GM23338 (cell line): ENCODE measurements at regions not wholly inside any gene's neighbourhood (a gene's known extent, or its start where the extent isn't known, plus 50 kb on each side); places are given as distances from the start of the nearest gene placed in this dataset.

Experiments used
- ATAC-seq: fragments of 200-7000 bp; cut with Tn5 transposase; 3 replicates; pipeline ENCODE4 v1.9.1; 2020
- DNase-seq: peaks from one replicate; pipeline ENCODE4 v3.0.0-alpha.2; 2015; ENCODE audit warnings: low spot score
- H2AFZ ChIP-seq: fragments of 200-600 bp; sonication (generic); 2 replicates; pipeline ENCODE4 v1.8.0; 2016; ENCODE audit warnings: antibody characterized with exemption, mild to moderate bottlenecking, moderate library complexity
- H3F3A ChIP-seq: fragments of 200-600 bp; sonication (generic); replicated peaks from 2 replicates; pipeline ENCODE4 v1.8.0; 2017; ENCODE audit warnings: antibody characterized with exemption, mixed run types, low read depth
- H3K27ac ChIP-seq: fragments of 200-600 bp; sonication (generic); 2 replicates; pipeline ENCODE4 v1.6.1; 2016; ENCODE audit warnings: low read depth
- H3K27me3 ChIP-seq: fragments of 200-600 bp; sonication (generic); 2 replicates; pipeline ENCODE4 v1.8.0; 2016; ENCODE audit warnings: mild to moderate bottlenecking, mixed run types, moderate library complexity; ENCODE audit not compliant: insufficient read depth
- H3K36me3 ChIP-seq: fragments of 200-600 bp; sonication (generic); 2 replicates; pipeline ENCODE4 v1.8.0; 2016; ENCODE audit warnings: mild to moderate bottlenecking; ENCODE audit not compliant: insufficient read depth
- H3K4me1 ChIP-seq: fragments of 200-600 bp; sonication (generic); 2 replicates; pipeline ENCODE4 v1.8.0; 2016; ENCODE audit warnings: mild to moderate bottlenecking, moderate library complexity; ENCODE audit not compliant: insufficient read depth
- H3K4me2 ChIP-seq: fragments of 200-600 bp; sonication (generic); 2 replicates; pipeline ENCODE4 v1.7.1; 2017; ENCODE audit warnings: mixed run types
- H3K4me3 ChIP-seq: fragments of 200-600 bp; sonication (generic); 2 replicates; pipeline ENCODE4 v1.6.1; 2016; ENCODE audit warnings: mixed run types
- H3K79me2 ChIP-seq: fragments of 200-600 bp; sonication (generic); replicated peaks from 2 replicates; pipeline ENCODE4 v1.8.0; 2017; ENCODE audit warnings: mild to moderate bottlenecking; ENCODE audit not compliant: insufficient read depth
- H3K9me2 ChIP-seq: fragments of 200-600 bp; sonication (generic); 2 replicates; pipeline ENCODE4 v1.8.0; 2017; ENCODE audit not compliant: insufficient read depth
- H4K20me1 ChIP-seq: fragments of 200-600 bp; sonication (generic); replicated peaks from 2 replicates; pipeline ENCODE4 v1.8.0; 2017; ENCODE audit warnings: mild to moderate bottlenecking; ENCODE audit not compliant: insufficient read depth
- H3K27ac Mint-ChIP-seq: 2 replicates; pipeline ENCODE4 v1.8.0; 2020; ENCODE audit warnings: inconsistent platforms, mild to moderate bottlenecking, moderate library complexity, mixed read lengths
- H3K27me3 Mint-ChIP-seq: 3 replicates; pipeline ENCODE4 v1.8.0; 2022; ENCODE audit warnings: low read depth, mild to moderate bottlenecking, moderate library complexity, mixed read lengths, inconsistent platforms; ENCODE audit not compliant: insufficient read depth, poor library complexity
- H3K36me3 Mint-ChIP-seq: 3 replicates; pipeline ENCODE4 v1.8.0; 2021; ENCODE audit warnings: low read depth, mild to moderate bottlenecking, inconsistent platforms, moderate library complexity, mixed read lengths
- H3K4me1 Mint-ChIP-seq: 3 replicates; pipeline ENCODE4 v1.8.0; 2020; ENCODE audit warnings: mild to moderate bottlenecking, inconsistent platforms, mixed read lengths
- H3K4me3 Mint-ChIP-seq: 3 replicates; pipeline ENCODE4 v1.8.0; 2021; ENCODE audit warnings: moderate library complexity, mild to moderate bottlenecking, inconsistent platforms, mixed read lengths
- H3K9me3 Mint-ChIP-seq: 3 replicates; pipeline ENCODE4 v1.8.0; 2020; ENCODE audit warnings: moderate library complexity, mild to moderate bottlenecking, inconsistent platforms, mixed read lengths
- CREB1 ChIP-seq: fragments of 250-450 bp; sonication (Bioruptor Pico); IDR thresholded peaks from 2 replicates; pipeline ENCODE4 v1.5.0; 2020; ENCODE audit warnings: low read depth, mild to moderate bottlenecking, moderate library complexity
- EZH2 ChIP-seq: fragments of 200-600 bp; sonication (generic); IDR thresholded peaks from one replicate; pipeline ENCODE4 v1.8.0; 2017; ENCODE audit warnings: antibody characterized with exemption, mild to moderate bottlenecking, low read depth; ENCODE audit not compliant: unreplicated experiment
- EZH2phosphoT487 ChIP-seq: fragments of 200-600 bp; sonication (generic); IDR thresholded peaks from one replicate; pipeline ENCODE4 v1.8.1; 2018; ENCODE audit warnings: antibody characterized with exemption; ENCODE audit not compliant: unreplicated experiment
- JUNB ChIP-seq: IDR thresholded peaks from one replicate; pipeline ENCODE4 v1.6.1; 2016; ENCODE audit warnings: antibody characterized with exemption; ENCODE audit not compliant: unreplicated experiment
- NANOG ChIP-seq: IDR thresholded peaks from 2 replicates; pipeline ENCODE4 v1.6.1; 2016; ENCODE audit warnings: antibody characterized with exemption, borderline replicate concordance
- POLR2AphosphoS5 ChIP-seq: IDR thresholded peaks from 2 replicates; pipeline ENCODE4 v1.6.1; 2016; ENCODE audit warnings: antibody characterized with exemption, low read depth
- STAT1 ChIP-seq: IDR thresholded peaks from one replicate; pipeline ENCODE4 v1.6.1; 2016; ENCODE audit warnings: antibody characterized with exemption; ENCODE audit not compliant: unreplicated experiment
- ZNF114 ChIP-seq: fragments of 250-450 bp; sonication (Bioruptor Pico); IDR thresholded peaks from 2 replicates; pipeline ENCODE4 v1.5.0; 2020; ENCODE audit warnings: mild to moderate bottlenecking, moderate library complexity
- ZNF331 ChIP-seq: fragments of 250-450 bp; sonication (Bioruptor Pico); IDR thresholded peaks from 2 replicates; pipeline ENCODE4 v1.5.0; 2020; ENCODE audit warnings: low read depth, mild to moderate bottlenecking, moderate library complexity
- TF ChIP-seq, protein P1 (sequence below): IDR thresholded peaks from one replicate; pipeline ENCODE4 v1.6.1; 2018; ENCODE audit warnings: antibody characterized with exemption; ENCODE audit not compliant: unreplicated experiment
- TF ChIP-seq, protein P2 (sequence below): IDR thresholded peaks from 2 replicates; pipeline ENCODE4 v1.6.1; 2016; ENCODE audit warnings: antibody characterized with exemption

DNA sequence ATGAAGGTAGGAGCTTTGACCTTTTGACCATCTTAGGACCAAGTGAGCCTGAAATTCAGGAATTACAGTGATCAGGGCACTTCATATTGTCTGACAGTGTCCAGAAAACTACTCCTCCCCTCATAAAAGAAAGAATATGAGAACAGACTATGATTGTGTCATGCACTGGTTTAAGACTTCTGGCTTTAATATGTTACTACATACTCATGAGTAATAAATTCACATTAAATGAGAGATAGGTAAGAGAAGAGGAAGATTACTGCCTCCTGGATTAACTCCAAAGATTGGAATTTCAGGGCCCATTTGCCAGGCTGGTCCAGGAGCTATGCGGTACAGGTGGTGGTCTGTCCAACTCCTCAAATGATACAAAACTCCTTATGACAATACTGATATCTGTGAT, 213.5 kb upstream of the ADRA1B start:
- no peaks in the 10 kb centered on the region for H3K36me3 ChIP-seq
- peaks cover 6% of the 10 kb centered on the region; the same call in 1 of the 2 replicates for H3K9me2 ChIP-seq
- no peaks in the 10 kb centered on the region for H3F3A ChIP-seq
- H3K27me3 ChIP-seq: no peaks in the 10 kb centered on the region
- H3K4me2 ChIP-seq: no peak overlapping the region
- Mint-ChIP-seq H3K27me3 (no peaks in the 10 kb centered on the region), H3K4me1 (no peaks in the 10 kb centered on the region; the same call in 2 of the 3 replicates), H3K36me3 (peaks cover 8% of the 10 kb centered on the region; the same call in 2 of the 3 replicates), H3K4me3 (no peak overlapping the region), H3K27ac (no peak overlapping the region), H3K9me3 (peaks cover 9% of the 10 kb centered on the region)
- H3K4me1 ChIP-seq: no peaks in the 10 kb centered on the region
- DNase-seq (no peak), ATAC-seq (no peak)
- no peak overlapping the region for H3K27ac ChIP-seq
- no peaks in the 10 kb centered on the region for H4K20me1 ChIP-seq
- no peak overlapping the region for H3K4me3 ChIP-seq
- TF ChIP-seq STAT1 (no peak), CREB1 (no peak), ZNF331 (CRISPR knock-in tag) (no peak), JUNB (no peak)
- no peak overlapping the region for H2AFZ ChIP-seq
- H3K79me2 ChIP-seq: no peaks in the 10 kb centered on the region

DNA sequence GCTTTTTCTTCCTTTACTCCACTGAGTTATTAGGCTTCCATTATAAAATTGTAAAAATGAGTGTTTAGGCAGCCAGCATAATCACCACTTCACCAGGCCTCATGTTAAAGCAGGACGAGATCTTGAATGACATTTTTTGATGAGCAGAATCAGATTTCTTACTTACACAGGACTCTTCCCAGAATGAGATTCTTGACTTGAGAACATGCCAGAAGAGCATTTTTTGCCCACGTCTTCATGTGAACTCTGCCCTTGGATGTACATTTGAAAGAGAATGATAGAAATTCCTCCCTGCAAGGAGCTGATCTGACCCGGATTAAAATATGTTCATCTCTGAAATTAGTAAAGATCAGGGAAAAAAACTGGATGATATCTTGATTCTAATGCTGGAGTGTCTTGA, 212.1 kb upstream of the ADRA1B start:
- H3K9me3 Mint-ChIP-seq: peaks cover 17% of the 10 kb centered on the region
- no peak for ATAC-seq
- TF ChIP-seq, protein P1, sequence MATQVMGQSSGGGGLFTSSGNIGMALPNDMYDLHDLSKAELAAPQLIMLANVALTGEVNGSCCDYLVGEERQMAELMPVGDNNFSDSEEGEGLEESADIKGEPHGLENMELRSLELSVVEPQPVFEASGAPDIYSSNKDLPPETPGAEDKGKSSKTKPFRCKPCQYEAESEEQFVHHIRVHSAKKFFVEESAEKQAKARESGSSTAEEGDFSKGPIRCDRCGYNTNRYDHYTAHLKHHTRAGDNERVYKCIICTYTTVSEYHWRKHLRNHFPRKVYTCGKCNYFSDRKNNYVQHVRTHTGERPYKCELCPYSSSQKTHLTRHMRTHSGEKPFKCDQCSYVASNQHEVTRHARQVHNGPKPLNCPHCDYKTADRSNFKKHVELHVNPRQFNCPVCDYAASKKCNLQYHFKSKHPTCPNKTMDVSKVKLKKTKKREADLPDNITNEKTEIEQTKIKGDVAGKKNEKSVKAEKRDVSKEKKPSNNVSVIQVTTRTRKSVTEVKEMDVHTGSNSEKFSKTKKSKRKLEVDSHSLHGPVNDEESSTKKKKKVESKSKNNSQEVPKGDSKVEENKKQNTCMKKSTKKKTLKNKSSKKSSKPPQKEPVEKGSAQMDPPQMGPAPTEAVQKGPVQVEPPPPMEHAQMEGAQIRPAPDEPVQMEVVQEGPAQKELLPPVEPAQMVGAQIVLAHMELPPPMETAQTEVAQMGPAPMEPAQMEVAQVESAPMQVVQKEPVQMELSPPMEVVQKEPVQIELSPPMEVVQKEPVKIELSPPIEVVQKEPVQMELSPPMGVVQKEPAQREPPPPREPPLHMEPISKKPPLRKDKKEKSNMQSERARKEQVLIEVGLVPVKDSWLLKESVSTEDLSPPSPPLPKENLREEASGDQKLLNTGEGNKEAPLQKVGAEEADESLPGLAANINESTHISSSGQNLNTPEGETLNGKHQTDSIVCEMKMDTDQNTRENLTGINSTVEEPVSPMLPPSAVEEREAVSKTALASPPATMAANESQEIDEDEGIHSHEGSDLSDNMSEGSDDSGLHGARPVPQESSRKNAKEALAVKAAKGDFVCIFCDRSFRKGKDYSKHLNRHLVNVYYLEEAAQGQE: no peak
- TF ChIP-seq POLR2AphosphoS5: no peak
- TF ChIP-seq, protein P2, sequence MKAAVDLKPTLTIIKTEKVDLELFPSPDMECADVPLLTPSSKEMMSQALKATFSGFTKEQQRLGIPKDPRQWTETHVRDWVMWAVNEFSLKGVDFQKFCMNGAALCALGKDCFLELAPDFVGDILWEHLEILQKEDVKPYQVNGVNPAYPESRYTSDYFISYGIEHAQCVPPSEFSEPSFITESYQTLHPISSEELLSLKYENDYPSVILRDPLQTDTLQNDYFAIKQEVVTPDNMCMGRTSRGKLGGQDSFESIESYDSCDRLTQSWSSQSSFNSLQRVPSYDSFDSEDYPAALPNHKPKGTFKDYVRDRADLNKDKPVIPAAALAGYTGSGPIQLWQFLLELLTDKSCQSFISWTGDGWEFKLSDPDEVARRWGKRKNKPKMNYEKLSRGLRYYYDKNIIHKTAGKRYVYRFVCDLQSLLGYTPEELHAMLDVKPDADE: no peak
- TF ChIP-seq EZH2: no peak
- no peak for TF ChIP-seq STAT1
- TF ChIP-seq ZNF331 (CRISPR knock-in tag): no peak
- TF ChIP-seq CREB1: no peak
- no peak for TF ChIP-seq ZNF114
- TF ChIP-seq NANOG: no peak
- no peak for TF ChIP-seq EZH2phosphoT487
- no peaks in the 10 kb centered on the region for H3F3A ChIP-seq
- H3K4me1 ChIP-seq: no peaks in the 10 kb centered on the region
- H3K27ac ChIP-seq: no peak overlapping the region
- no peaks in the 10 kb centered on the region for H3K27me3 ChIP-seq
- H2AFZ ChIP-seq: no peak overlapping the region
- no peak overlapping the region for H3K4me3 Mint-ChIP-seq
- peaks cover 8% of the 10 kb centered on the region; the same call in 2 of the 3 replicates for H3K36me3 Mint-ChIP-seq
- H3K4me3 ChIP-seq: no peak overlapping the region
- no peaks in the 10 kb centered on the region for H3K79me2 ChIP-seq
- no peak overlapping the region for H3K27ac Mint-ChIP-seq
- H3K4me1 Mint-ChIP-seq: no peaks in the 10 kb centered on the region
- peaks cover 6% of the 10 kb centered on the region; the same call in 1 of the 2 replicates for H3K9me2 ChIP-seq
- no peak for DNase-seq
- peaks cover 8% of the 10 kb centered on the region; the same call in 1 of the 2 replicates for H3K36me3 ChIP-seq
- no peaks in the 10 kb centered on the region for H4K20me1 ChIP-seq
- H3K4me2 ChIP-seq: no peak overlapping the region
- no peaks in the 10 kb centered on the region for H3K27me3 Mint-ChIP-seq
